ENCODE measurements at regions not wholly inside any gene's neighbourhood (a gene's known extent, or its start where the extent isn't known, plus 50 kb on each side); places are given as distances from the start of the nearest gene placed in this dataset.
A peak's percentile ranks its signal among the peaks of the same experiment; 100 is the strongest.

GRCh38 chr15:47397655-47398054 is 319.6 kb upstream of the SEMA6D start:
- DNase-seq: no peak

DNA sequence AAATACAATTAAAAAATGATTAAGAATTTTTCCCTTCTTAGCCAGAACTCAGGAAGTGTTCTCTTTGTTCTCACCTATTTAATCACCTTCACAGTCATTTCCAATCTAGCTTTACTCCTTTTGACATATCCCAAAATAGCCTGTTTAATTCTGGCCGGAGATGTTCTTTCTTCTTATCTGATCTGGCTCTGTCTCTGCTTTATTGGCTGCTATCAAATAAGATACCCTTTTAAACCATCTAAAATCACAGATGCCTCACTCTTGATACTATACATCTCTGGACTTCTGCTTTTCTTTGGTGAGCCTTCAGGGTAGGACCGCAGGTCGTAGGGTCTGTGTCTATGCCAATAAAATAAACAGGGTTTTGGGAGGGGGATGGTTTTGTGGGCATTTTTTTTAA is 319.2 kb upstream of the SEMA6D start:
- DNase-seq: no peak

GRCh38 chr15:47398594-47398993 is 318.7 kb upstream of the SEMA6D start:
- DNase-seq: no peak

- no peak for DNase-seq
Measured at GRCh38 chr15:47399100-47399499, 318.2 kb upstream of the SEMA6D start.

- DNase-seq: no peak
Measured at GRCh38 chr15:47400603-47401002, 316.7 kb upstream of the SEMA6D start.

DNA sequence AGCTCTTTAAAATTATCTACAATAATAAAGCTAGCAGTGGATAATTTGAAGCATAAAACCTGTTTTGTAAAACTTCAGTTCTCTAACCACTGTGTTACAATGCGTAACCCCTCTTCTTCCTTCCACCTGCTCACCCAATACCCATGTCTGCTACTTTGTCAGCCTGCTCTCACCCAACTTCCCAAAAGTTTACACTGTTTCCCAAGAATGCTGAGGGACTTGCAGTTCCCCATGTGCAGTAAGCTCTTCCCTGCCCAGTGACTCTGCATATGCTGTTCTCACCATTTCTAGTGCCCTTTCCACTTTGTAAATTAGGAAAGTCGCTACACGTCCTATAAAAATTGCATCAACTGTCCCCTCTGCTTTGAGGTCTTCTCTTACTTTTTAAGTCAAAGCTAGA is 315.9 kb upstream of the SEMA6D start:
- DNase-seq: no peak

GRCh38 chr15:47402829-47403228 is 314.5 kb upstream of the SEMA6D start:
- DNase-seq: no peak

GRCh38 chr15:47404877-47405276 is 312.4 kb upstream of the SEMA6D start:
- DNase-seq: no peak

- DNase-seq: no peak
Measured at GRCh38 chr15:47405365-47406162, 311.7 kb upstream of the SEMA6D start.

DNA sequence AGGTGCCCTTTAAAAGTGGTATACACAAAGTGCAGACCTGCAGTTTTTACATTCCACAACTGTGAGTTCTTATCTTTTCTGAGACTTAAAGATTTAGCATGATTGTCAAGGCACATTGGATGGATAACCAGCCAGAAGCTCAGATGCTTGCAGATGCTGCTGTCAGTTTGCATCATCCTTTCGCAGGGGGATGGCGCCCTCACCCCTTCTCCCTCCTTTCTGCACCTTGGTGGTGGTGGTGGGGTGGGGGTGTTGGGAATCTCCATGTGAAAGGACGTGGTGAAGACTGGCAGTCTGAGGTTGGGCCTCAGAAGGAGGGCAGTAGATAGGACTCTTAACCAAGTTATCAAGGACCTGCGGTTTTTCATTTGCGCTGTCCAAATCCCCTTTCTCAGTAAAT is 309.6 kb upstream of the SEMA6D start:
- DNase-seq: peak; percentile 13

DNA sequence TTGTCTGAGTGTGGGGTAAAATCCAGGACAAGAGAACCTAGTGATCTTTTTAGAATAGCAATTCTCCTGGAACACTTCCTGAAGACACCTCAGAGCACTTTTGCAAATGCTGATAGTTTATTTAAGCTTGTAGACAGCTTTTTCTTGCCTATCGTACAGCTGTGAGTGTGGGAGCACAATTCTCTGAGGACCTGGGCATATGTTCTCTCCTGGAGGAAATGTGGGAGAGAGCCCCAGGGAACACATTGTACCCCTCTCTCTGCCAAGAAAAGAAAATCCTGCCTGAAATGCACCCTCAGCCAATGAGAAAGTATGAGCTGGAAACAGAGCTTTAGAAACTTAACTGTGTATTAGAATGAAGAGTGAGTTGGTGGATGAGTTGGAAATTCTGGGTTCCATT is 308.3 kb upstream of the SEMA6D start:
- no peak for DNase-seq

DNA sequence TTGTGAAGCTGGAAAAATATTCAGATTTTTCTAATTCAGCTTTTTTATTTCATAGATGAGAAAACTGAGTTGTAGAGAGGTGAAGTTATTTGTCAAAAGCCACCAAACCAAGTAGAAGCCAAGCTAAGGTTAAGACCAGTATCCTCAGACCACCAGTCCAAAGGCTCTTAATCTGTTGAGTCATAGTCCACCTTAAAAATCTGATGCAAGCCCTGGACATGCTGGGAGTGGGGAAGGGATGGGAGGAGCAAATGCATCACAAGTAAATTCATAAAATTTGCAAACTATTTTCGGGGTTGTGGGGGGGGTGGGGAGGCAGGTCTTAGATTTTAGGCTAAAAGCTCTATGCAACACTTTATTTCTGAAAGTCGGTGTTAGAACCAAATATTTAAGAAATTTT is 307.7 kb upstream of the SEMA6D start:
- DNase-seq: peak; percentile 19

DNA sequence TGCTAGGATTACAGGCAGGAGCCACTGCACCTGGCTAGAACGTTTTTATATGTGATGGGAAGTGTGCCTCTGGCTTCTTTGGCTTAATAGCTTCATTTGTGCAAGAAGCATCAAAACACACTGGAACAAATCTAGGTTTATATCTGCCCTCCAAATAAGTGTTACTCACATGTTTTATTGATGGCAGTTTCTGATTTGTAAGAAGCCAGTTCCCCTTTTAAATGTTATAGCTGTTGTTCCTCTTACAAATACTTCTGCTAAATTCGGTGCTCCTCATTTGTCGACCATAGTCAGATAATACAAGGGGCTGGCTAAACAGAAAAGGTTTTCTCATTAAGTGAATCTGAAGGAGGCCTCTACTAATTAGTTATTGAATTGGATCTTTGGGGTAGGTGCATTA is 307.1 kb upstream of the SEMA6D start:
- DNase-seq: peak; percentile 37

GRCh38 chr15:47411733-47412132 is 305.6 kb upstream of the SEMA6D start:
- no peak for DNase-seq

DNA sequence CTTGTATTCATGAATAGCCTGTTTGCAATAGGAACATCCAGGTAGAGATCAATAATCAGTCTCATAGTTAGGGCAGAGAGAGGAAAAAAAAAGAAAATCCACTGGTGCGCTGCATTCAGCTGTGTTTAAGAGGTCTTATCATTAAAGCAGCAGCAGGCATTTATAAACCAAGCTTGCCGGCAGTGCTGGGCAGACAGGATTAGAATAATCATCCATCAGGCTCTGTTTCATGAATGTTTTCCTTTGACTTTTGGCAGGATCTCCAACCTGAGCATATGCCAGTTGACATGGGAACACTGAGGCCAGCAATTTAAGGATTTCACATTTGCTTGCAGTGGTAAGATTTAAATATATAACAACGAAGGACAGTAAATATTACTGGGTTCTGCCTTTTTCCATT is 305.2 kb upstream of the SEMA6D start:
- no peak for DNase-seq

DNA sequence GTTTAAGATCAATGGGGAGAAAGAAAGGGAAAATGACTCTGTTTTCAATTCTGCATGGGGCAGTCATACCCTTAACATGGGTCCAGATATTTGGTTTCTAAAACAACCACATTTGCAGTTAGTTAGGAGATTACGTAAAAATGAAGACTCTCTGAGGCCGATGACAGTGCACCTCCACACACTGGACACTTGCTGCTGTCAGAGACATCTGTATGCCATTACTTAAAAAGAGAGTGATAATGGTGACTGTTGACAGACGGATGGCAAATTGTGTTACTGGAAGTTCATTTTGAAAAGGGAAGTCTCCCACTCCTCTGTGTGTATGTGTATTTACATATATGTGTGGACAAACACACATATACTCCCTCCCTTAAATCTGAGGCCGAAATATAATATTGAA is 304.5 kb upstream of the SEMA6D start:
- no peak for DNase-seq

DNA sequence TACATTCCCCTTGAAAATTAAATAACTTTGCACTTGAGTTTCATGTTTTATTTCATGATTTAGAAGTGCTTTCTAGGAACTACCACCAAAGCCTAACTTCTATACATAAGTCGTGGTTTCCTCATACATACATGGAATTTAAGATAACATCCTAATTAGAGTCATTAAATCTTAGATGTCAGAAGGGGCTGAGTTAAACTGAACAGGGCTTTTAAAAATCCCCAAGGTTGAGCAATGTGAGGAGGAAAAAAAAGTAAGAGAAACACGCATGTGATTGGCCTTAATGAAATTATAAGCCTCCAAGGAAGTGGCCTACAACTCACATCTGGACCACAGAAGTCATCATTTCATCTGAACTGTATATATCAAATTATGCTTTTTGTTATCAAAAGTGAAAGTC is 303.1 kb upstream of the SEMA6D start:
- DNase-seq: peak; percentile 3

DNA sequence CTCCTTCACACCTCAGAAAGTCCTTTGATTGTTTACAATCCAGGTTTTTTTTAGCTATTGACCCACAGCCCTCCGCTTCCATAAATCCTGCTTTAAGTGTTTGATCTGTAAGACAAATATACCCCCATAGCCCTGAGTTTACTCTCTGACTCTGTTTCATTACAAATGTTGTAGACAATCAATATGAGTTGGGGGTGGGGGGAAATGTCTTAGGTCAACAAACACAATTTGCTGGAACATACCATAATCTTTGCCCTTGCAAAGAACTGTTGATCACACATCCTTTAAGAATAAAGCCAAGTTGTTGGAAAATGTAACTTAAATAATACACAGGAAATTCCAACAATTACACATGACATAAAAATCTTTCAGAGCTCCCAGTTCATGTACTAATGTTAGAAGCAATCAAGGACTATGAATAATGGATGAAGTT is 301.8 kb upstream of the SEMA6D start:
- no peak for DNase-seq

DNA sequence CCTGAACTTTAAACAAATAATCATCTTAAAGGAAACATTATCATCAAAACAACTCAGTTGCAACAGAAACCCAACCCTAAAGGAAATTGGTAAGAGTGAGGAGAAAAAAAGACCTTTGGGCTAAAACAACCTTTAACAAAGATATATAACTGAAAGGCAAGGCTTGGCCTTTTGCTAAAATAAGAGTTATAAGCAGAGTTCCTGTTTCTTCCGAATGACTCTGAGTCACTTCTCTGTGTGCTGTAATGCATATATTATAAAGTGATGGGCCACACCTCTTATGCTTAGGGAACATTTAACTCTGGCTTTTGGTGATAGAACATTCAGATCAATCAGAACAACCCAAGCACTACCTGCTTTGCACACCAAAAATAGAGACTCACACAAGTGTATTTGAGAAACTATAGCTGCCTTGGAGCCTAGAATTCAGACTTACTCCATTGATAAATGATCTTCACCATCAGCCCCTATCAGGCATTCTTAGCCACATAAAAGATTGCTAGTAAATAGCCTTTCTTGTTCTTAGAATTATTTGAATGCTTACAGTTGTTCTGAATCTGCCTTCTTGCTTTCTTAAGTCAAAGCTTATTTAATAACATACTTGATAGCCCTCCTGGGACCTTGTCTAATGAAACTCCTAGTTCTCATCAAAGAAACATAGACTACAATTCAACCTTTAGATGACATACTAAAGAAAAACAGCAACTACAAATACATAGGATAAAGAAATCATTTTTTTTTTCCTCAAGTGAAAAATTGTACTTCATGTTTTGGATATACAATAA is 294.2 kb upstream of the SEMA6D start:
- DNase-seq: no peak

GRCh38 chr15:47427463-47427862 is 289.8 kb upstream of the SEMA6D start:
- no peak for DNase-seq

DNA sequence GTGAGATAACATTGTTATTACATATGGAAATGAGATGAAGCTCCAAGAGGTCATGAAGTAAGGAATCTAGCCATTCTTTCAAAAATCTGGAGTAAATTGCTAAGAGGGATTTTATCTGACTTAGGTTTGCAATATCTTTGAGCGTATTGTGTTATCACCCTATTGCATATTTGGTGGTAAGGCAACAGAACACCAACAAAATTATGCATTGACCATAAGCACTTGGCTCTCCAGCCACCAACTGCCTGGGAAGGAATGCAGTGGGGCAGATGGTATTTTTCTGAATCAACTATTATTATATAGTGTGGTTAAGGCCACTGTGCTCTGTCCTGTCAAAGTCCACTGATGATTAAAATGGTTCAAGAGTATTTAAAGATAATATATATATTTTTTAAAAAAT is 287.9 kb upstream of the SEMA6D start:
- no peak for DNase-seq

GRCh38 chr15:47431501-47431900 is 285.8 kb upstream of the SEMA6D start:
- no peak for DNase-seq

- no peak for DNase-seq
Measured at GRCh38 chr15:47432826-47433225, 284.5 kb upstream of the SEMA6D start.

DNA sequence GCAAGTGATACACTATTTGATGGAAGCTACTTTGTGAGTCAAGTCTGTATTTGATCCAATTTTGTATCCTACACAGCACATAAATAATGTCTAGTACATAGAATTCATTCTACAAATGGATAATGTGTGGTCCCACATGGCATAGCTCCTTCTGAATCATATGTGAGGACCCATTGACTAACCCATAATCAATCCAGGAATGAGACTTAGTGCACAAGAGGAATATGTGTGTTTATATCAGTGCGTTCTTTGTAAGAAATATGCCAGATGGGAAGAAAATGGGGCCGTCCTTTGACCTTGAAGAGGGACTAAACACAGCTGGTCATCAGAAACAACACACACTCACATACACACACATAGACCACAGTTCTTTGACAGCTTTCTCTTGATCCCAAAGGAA is 282.7 kb upstream of the SEMA6D start:
- no peak for DNase-seq

DNA sequence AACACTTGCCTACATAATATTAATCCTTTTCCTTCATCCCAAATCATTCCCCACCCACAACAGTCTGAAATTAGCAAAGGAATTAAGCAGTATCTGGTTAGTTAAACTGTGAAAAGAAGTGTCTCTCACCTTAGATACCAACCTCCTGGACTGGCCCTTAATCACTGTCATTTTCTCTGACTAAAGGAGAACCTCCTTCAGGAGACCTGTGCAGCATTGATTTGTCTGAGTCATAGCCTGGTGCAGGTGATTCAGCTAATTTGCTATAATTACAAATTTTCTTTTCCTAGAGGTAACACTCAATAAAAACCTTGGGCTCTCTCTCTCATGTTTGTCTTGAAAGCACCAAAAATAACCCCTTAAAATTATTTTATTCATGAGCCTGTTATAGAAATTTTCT is 279.8 kb upstream of the SEMA6D start:
- no peak for DNase-seq
